Stomach (tissue), 4 donors: ENCODE measurements at regions not wholly inside any gene's neighbourhood (a gene's known extent, or its start where the extent isn't known, plus 50 kb on each side); places are given as distances from the start of the nearest gene placed in this dataset.

ENCODE experiments used
- CTCF ChIP-seq, 7 experiments: fragments of 450-650 bp in 4 of 7; fragments of 200-600 bp in 3 of 7; sonication (generic) in 3 of 7; IDR thresholded peaks; one replicate each; pipeline ENCODE4 v1.5.1; 2016 to 2019; ENCODE audit warnings: antibody characterized with exemption in 7 of 7, control low read depth in 2 of 7, mild to moderate bottlenecking in 1 of 7
- POLR2A ChIP-seq, 4 donors: fragments of 450-650 bp; IDR thresholded peaks; one replicate each; pipeline ENCODE4 v1.6.1; 2016; ENCODE audit warnings: antibody characterized with exemption in 4 of 4, control low read depth in 2 of 4, mild to moderate bottlenecking in 1 of 4, moderate library complexity in 1 of 4
- POLR2AphosphoS5 ChIP-seq, 3 donors: sonication (generic); formaldehyde crosslinking; IDR thresholded peaks; one replicate each; pipeline ENCODE4 v1.6.1; 2016; ENCODE audit warnings: antibody characterized with exemption in 3 of 3

- no peak for TF ChIP-seq POLR2A (IDR thresholded peaks at IDR 0.05)
- TF ChIP-seq CTCF (IDR thresholded peaks at IDR 0.05), result no peak
- TF ChIP-seq POLR2AphosphoS5 (IDR thresholded peaks at IDR 0.05), result no peak
These were observed 307.6 kb upstream of the TNC start for GRCh38 chr9:115425601-115426000.
